Activated CD4-positive, CD25-positive, alpha-beta regulatory T cell (primary cell): ENCODE measurements at regions not wholly inside any gene's neighbourhood (a gene's known extent, or its start where the extent isn't known, plus 50 kb on each side); places are given as distances from the start of the nearest gene placed in this dataset.

Source experiments
- DNase-seq, 4 experiments: peaks; one replicate each; lab custom pipeline; 2025; lab: John Stamatoyannopoulos, UW

- no peak for DNase-seq
Measured at GRCh38 chr3:31050296-31050695, 155.8 kb upstream of the GADL1 start.

- DNase-seq, result no peak
Measured at GRCh38 chr3:31051226-31051625, 156.8 kb upstream of the GADL1 start.

GRCh38 chr3:31053299-31053698 lies 158.8 kb upstream of the GADL1 start:
- DNase-seq, result no peak

- no peak for DNase-seq
Measured at GRCh38 chr3:31054032-31054431, 159.6 kb upstream of the GADL1 start.

- no peak for DNase-seq
Measured at GRCh38 chr3:31055757-31056156, 161.3 kb upstream of the GADL1 start.

- no peak for DNase-seq
Measured at GRCh38 chr3:31057891-31058290, 163.4 kb upstream of the GADL1 start.

GRCh38 chr3:31064021-31064420 lies 169.6 kb upstream of the GADL1 start:
- DNase-seq, result no peak

GRCh38 chr3:31065765-31066164 lies 171.3 kb upstream of the GADL1 start:
- no peak for DNase-seq

- no peak for DNase-seq
Measured at GRCh38 chr3:31067004-31067403, 172.5 kb upstream of the GADL1 start.

GRCh38 chr3:31075471-31075870 lies 181.0 kb upstream of the GADL1 start:
- DNase-seq, result no peak

- no peak for DNase-seq
Measured at GRCh38 chr3:31075876-31076275, 181.4 kb upstream of the GADL1 start.

GRCh38 chr3:31077021-31077601 lies 182.7 kb upstream of the GADL1 start:
- DNase-seq, result no peak

GRCh38 chr3:31077826-31078225 lies 183.4 kb upstream of the GADL1 start:
- DNase-seq, result no peak

- no peak for DNase-seq
Measured at GRCh38 chr3:31079689-31080088, 185.2 kb upstream of the GADL1 start.

- no peak for DNase-seq
Measured at GRCh38 chr3:31081018-31081662, 186.7 kb upstream of the GADL1 start.

- DNase-seq, result no peak
Measured at GRCh38 chr3:31086148-31086547, 191.7 kb upstream of the GADL1 start.

GRCh38 chr3:31086698-31087097 lies 192.2 kb upstream of the GADL1 start:
- DNase-seq, result no peak

GRCh38 chr3:31091748-31092147 lies 197.3 kb upstream of the GADL1 start:
- no peak for DNase-seq

GRCh38 chr3:31092748-31093589 lies 198.5 kb upstream of the GADL1 start:
- DNase-seq, result no peak

- DNase-seq, result no peak
Measured at GRCh38 chr3:31093606-31094005, 199.1 kb upstream of the GADL1 start.

GRCh38 chr3:31094048-31094447 lies 199.6 kb upstream of the GADL1 start:
- no peak for DNase-seq

GRCh38 chr3:31095255-31095654 lies 200.8 kb upstream of the GADL1 start:
- no peak for DNase-seq
